ENCODE measurements at regions not wholly inside any gene's neighbourhood (a gene's known extent, or its start where the extent isn't known, plus 50 kb on each side); places are given as distances from the start of the nearest gene placed in this dataset.
A peak's percentile ranks its signal among the peaks of the same experiment; 100 is the strongest.

DNA sequence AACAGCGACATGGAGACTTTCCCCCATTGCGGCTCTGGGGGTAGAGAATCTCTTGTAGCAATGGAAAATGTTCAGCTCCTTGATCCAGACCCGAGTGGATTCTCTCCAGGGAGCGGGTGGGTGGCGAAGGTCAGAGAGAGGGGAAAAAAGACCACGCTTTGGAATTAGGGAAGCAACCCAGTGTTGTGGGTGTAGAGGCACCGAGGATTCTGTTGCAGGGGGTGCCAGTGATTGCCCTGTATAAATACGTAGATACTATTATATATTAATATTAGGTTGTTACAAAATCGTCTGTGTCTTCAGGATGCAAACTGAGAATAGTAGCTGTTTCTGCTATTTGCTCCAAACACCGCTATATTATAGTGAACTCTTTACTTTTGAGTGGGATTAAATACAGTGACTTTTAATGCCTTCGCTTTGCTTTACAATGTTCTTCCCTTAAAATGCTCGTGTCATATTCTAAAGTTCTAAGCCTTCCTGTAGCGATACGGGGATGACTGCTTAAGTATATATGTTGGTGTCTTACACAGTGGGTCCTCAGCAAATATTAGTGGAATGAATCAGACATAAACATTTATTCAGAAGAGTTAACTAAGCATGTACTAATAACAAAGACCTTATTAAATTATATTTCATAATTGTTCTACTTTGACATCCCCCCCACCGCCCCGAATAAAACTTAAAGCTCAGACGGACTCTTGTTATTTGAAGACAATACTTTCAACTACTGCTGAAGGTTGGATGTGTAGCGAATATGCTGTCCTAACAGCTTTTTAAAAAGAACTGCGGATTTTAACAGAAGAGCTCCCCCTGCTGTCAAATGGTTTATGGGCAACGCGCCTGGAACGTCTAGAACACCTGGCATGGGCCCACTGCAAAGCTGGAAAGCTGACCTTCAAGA, 136.4 kb upstream of the KRAS start:
- POLR2A ChIA-PET = interaction anchor here (0.6 to 1.0 kb wide), 3 partner anchors 48 to 440 kb away, joined by 3 to 8 read pairs (median 6); partner anchors contain the start of genes DNAI7 and ETFRF1
- DNase-seq (ENCODE audit: low spot score) (peak; percentile 72), ATAC-seq (peak; percentile 11)
- TF ChIP-seq FOXP1 (CRISPR knock-in tag; IDR thresholded peaks at IDR 0.05; ENCODE audit: borderline replicate concordance) (no peak), EMX1 (CRISPR knock-in tag; IDR thresholded peaks at IDR 0.05) (no peak)
- TF ChIP-seq, protein P1, sequence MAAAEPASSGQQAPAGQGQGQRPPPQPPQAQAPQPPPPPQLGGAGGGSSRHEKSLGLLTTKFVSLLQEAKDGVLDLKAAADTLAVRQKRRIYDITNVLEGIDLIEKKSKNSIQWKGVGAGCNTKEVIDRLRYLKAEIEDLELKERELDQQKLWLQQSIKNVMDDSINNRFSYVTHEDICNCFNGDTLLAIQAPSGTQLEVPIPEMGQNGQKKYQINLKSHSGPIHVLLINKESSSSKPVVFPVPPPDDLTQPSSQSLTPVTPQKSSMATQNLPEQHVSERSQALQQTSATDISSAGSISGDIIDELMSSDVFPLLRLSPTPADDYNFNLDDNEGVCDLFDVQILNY (CRISPR knock-in tag; IDR thresholded peaks at IDR 0.05) = no peak
- TF ChIP-seq, protein P2, sequence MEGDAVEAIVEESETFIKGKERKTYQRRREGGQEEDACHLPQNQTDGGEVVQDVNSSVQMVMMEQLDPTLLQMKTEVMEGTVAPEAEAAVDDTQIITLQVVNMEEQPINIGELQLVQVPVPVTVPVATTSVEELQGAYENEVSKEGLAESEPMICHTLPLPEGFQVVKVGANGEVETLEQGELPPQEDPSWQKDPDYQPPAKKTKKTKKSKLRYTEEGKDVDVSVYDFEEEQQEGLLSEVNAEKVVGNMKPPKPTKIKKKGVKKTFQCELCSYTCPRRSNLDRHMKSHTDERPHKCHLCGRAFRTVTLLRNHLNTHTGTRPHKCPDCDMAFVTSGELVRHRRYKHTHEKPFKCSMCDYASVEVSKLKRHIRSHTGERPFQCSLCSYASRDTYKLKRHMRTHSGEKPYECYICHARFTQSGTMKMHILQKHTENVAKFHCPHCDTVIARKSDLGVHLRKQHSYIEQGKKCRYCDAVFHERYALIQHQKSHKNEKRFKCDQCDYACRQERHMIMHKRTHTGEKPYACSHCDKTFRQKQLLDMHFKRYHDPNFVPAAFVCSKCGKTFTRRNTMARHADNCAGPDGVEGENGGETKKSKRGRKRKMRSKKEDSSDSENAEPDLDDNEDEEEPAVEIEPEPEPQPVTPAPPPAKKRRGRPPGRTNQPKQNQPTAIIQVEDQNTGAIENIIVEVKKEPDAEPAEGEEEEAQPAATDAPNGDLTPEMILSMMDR (IDR thresholded peaks at IDR 0.05) = peak; percentile 57; the same call in 1 of the 2 replicates
- Mint-ChIP-seq H3K4me3 (peak overlapping the region; percentile 89), H3K4me1 (peaks cover 17% of the 10 kb centered on the region), H3K27me3 (ENCODE audit: low read depth) (peaks cover 24% of the 10 kb centered on the region), H3K9me3 (no peaks in the 10 kb centered on the region), H3K27ac (0 out of 2 replicates have a peak overlapping the region, but pooled peaks have one; percentile 68), H3K36me3 (no peaks in the 10 kb centered on the region)
- CTCF ChIA-PET = interaction anchor here (0.5 to 2.4 kb wide), 30 partner anchors 9 to 396 kb away, joined by 3 to 13 read pairs (median 4); partner anchors contain the start of genes DNAI7 and ETFRF1

DNA sequence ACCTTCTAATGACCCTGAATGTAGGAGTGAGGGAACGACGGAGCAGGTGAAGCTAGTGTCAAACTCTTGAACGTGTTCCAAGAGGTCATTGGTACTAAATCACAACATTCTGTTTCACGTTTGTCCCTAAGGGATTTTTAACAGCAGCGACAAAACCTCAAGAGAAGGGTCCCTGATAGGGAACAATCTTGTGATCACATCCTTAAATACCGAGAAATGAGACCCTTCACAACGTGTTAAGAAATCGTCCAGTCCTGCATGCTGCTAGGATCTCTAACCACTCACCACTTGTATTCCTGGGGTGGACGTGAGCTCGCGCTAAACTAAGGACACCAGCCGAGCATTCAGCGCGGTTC, 134.1 kb upstream of the KRAS start:
- TF ChIP-seq, protein P3, sequence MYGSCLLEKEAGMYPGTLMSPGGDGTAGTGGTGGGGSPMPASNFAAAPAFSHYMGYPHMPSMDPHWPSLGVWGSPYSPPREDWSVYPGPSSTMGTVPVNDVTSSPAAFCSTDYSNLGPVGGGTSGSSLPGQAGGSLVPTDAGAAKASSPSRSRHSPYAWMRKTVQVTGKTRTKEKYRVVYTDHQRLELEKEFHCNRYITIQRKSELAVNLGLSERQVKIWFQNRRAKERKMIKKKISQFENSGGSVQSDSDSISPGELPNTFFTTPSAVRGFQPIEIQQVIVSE (CRISPR knock-in tag; IDR thresholded peaks at IDR 0.05; ENCODE audit: borderline replicate concordance) = no peak
- TF ChIP-seq, protein P4, sequence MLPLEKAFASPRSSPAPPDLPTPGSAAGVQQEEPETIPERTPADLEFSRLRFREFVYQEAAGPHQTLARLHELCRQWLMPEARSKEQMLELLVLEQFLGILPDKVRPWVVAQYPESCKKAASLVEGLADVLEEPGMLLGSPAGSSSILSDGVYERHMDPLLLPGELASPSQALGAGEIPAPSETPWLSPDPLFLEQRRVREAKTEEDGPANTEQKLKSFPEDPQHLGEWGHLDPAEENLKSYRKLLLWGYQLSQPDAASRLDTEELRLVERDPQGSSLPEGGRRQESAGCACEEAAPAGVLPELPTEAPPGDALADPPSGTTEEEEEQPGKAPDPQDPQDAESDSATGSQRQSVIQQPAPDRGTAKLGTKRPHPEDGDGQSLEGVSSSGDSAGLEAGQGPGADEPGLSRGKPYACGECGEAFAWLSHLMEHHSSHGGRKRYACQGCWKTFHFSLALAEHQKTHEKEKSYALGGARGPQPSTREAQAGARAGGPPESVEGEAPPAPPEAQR (CRISPR knock-in tag; IDR thresholded peaks at IDR 0.05) = no peak
- no peak for TF ChIP-seq ZNF263 (CRISPR knock-in tag; IDR thresholded peaks at IDR 0.05; ENCODE audit: low read depth)
- TF ChIP-seq, protein P5, sequence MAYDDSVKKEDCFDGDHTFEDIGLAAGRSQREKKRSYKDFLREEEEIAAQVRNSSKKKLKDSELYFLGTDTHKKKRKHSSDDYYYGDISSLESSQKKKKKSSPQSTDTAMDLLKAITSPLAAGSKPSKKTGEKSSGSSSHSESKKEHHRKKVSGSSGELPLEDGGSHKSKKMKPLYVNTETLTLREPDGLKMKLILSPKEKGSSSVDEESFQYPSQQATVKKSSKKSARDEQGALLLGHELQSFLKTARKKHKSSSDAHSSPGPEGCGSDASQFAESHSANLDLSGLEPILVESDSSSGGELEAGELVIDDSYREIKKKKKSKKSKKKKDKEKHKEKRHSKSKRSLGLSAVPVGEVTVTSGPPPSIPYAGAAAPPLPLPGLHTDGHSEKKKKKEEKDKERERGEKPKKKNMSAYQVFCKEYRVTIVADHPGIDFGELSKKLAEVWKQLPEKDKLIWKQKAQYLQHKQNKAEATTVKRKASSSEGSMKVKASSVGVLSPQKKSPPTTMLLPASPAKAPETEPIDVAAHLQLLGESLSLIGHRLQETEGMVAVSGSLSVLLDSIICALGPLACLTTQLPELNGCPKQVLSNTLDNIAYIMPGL (CRISPR knock-in tag; IDR thresholded peaks at IDR 0.05) = no peak
- no peak for TF ChIP-seq IRF2 (CRISPR knock-in tag; IDR thresholded peaks at IDR 0.05; ENCODE audit: borderline replicate concordance, low read depth)
- TF ChIP-seq CREM (CRISPR knock-in tag; IDR thresholded peaks at IDR 0.05) = no peak
- TF ChIP-seq ZNF138 (CRISPR knock-in tag; conservative IDR thresholded peaks at IDR 0.05) = no peak
- no peak for TF ChIP-seq ZNF416 (CRISPR knock-in tag; IDR thresholded peaks at IDR 0.05)
- TF ChIP-seq, protein P6, sequence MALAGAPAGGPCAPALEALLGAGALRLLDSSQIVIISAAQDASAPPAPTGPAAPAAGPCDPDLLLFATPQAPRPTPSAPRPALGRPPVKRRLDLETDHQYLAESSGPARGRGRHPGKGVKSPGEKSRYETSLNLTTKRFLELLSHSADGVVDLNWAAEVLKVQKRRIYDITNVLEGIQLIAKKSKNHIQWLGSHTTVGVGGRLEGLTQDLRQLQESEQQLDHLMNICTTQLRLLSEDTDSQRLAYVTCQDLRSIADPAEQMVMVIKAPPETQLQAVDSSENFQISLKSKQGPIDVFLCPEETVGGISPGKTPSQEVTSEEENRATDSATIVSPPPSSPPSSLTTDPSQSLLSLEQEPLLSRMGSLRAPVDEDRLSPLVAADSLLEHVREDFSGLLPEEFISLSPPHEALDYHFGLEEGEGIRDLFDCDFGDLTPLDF (CRISPR knock-in tag; IDR thresholded peaks at IDR 0.05) = no peak
- TF ChIP-seq, protein P2 (IDR thresholded peaks at IDR 0.05) = no peak
- no peak for TF ChIP-seq EMX1 (CRISPR knock-in tag; IDR thresholded peaks at IDR 0.05)
- no peak for TF ChIP-seq ZNF121 (CRISPR knock-in tag; IDR thresholded peaks at IDR 0.05)
- CTCF ChIA-PET = interaction anchor here (0.5 to 1.1 kb wide), 3 partner anchors 51 to 394 kb away, joined by 3 to 6 read pairs (median 4); partner anchors contain the start of genes DNAI7 and ETFRF1
- H3K9me3 Mint-ChIP-seq = no peaks in the 10 kb centered on the region
- peaks cover 17% of the 10 kb centered on the region for H3K4me1 Mint-ChIP-seq
- no peaks in the 10 kb centered on the region for H3K36me3 Mint-ChIP-seq
- no peak for ATAC-seq
- no peak for DNase-seq (ENCODE audit: low spot score)
- peaks cover 24% of the 10 kb centered on the region for H3K27me3 Mint-ChIP-seq (ENCODE audit: low read depth)
- peak overlapping the region; percentile 99 for H3K27ac Mint-ChIP-seq
- POLR2A ChIA-PET = interaction anchor here (0.5 to 1.2 kb wide), 5 partner anchors 51 to 190 kb away, joined by 3 to 4 read pairs (median 4); partner anchors contain the start of genes DNAI7 and ETFRF1
- peak overlapping the region; percentile 89 for H3K4me3 Mint-ChIP-seq
